K562 (cell line): ENCODE measurements at regions not wholly inside any gene's neighbourhood (a gene's known extent, or its start where the extent isn't known, plus 50 kb on each side); places are given as distances from the start of the nearest gene placed in this dataset.

Source experiments
- ATAC-seq: fragments of 200-7000 bp; cut with Tn5 transposase; 3 replicates; pipeline ENCODE4 v1.9.1; 2020; ENCODE audit warnings: moderate library complexity
- BruUV-seq: library from RNA; stranded (reverse); fragments of 400-500 nt; replicated peaks from 2 replicates; lab custom pipeline; 2021; lab: Mats Ljungman, UMichigan
- CTCF ChIA-PET: fragments of 300-600 bp; formaldehyde crosslinking; extraction: SDS; loops from one replicate; lab custom pipeline; 2021; ENCODE audit warnings: low intra/inter-chr PET ratio; lab: Yijun Ruan, JAX
- POLR2A ChIA-PET: fragments of 300-600, 350-650 bp; sonication (Branson Sonifier 250); formaldehyde crosslinking; extraction: SDS; loops from one replicate; lab custom pipeline; 2021; ENCODE audit warnings: antibody characterized with exemption, inconsistent platforms; lab: Yijun Ruan, JAX
- DNase-seq, 4 experiments: peaks; one replicate each; pipeline versions ENCODE4 v3.0.0 to v3.0.0-alpha.2; 2011 to 2018; ENCODE audit warnings: low spot score in 3 of 4, mixed read lengths in 3 of 4; ENCODE audit errors: extremely low read depth in 1 of 4
- FAIRE-seq: peaks from 2 replicates; lab custom pipeline; 2011; peaks lifted over from hg19 to GRCh38; lab: Jason Lieb, UNC
- H2AFZ ChIP-seq: 2 replicates; pipeline ENCODE4 v1.6.0; 2011; ENCODE audit warnings: low read depth, low read length, control low read depth, inconsistent platforms
- H3K27ac ChIP-seq: fragments of 200-600 bp; 3 replicates; pipeline ENCODE4 v1.8.0; 2011; ENCODE audit warnings: low read depth, mild to moderate bottlenecking, control low read depth, inconsistent platforms, low read length, moderate library complexity, mixed read lengths; ENCODE audit errors: extremely low read depth
- H3K27me3 ChIP-seq, 2 experiments: fragments of 300-600 bp in 1 of 2; 2 replicates in 1 of 2; 3 replicates in 1 of 2; pipeline versions ENCODE4 v1.6.0 to v1.8.0; 2011; ENCODE audit warnings: inconsistent platforms in 2 of 2, low read length in 2 of 2, mild to moderate bottlenecking in 1 of 2, mixed read lengths in 1 of 2, moderate library complexity in 1 of 2; ENCODE audit not compliant: control insufficient read depth in 2 of 2, insufficient read depth in 2 of 2
- H3K36me3 ChIP-seq: fragments of 300-600 bp; 3 replicates; pipeline ENCODE4 v1.8.0; 2011; ENCODE audit warnings: mild to moderate bottlenecking, low read length, inconsistent platforms; ENCODE audit not compliant: control insufficient read depth, insufficient read depth
- H3K4me1 ChIP-seq, 2 experiments: fragments of 200-600 bp in 1 of 2; replicated peaks in 1 of 2; 2 replicates in 1 of 2; 3 replicates in 1 of 2; pipeline versions ENCODE4 v1.5.1 to v1.8.0; 2011; ENCODE audit warnings: inconsistent platforms in 2 of 2, low read length in 2 of 2, mild to moderate bottlenecking in 1 of 2, mixed read lengths in 1 of 2, moderate library complexity in 1 of 2; ENCODE audit not compliant: control insufficient read depth in 2 of 2, insufficient read depth in 2 of 2
- H3K4me2 ChIP-seq: 2 replicates; pipeline ENCODE4 v1.6.1; 2011; ENCODE audit warnings: low read length, control low read depth, inconsistent platforms, mixed read lengths; ENCODE audit not compliant: insufficient read depth
- H3K4me3 ChIP-seq: fragments of 200-600 bp; sonication (generic), shearing (Covaris generic); 2 replicates; pipeline ENCODE4 v1.5.1; 2016; ENCODE audit warnings: control low read depth, inconsistent platforms
- H3K79me2 ChIP-seq: fragments of 200-600 bp; 3 replicates; pipeline ENCODE4 v1.8.0; 2011; ENCODE audit warnings: low read length, inconsistent platforms; ENCODE audit not compliant: control insufficient read depth, insufficient read depth
- H3K9ac ChIP-seq, 2 experiments: 2 replicates each; pipeline versions ENCODE4 v1.6.0 to v1.6.1; 2011; ENCODE audit warnings: low read depth in 2 of 2, low read length in 2 of 2, control low read depth in 1 of 2, inconsistent platforms in 1 of 2, mild to moderate bottlenecking in 1 of 2, mixed read lengths in 1 of 2; ENCODE audit not compliant: insufficient read depth in 1 of 2
- H3K9me1 ChIP-seq: one replicate; pipeline ENCODE4 v1.6.0; 2011; ENCODE audit warnings: inconsistent platforms, mild to moderate bottlenecking, low read length, moderate library complexity; ENCODE audit not compliant: control insufficient read depth, insufficient read depth
- H3K9me3 ChIP-seq: replicated peaks from 2 replicates; pipeline ENCODE4 v1.5.1; 2011; ENCODE audit warnings: low read depth, low read length, inconsistent platforms; ENCODE audit not compliant: control insufficient read depth, insufficient read depth
- H4K20me1 ChIP-seq: replicated peaks from 2 replicates; pipeline ENCODE4 v1.6.1; 2011; ENCODE audit warnings: low read length, inconsistent platforms, mixed read lengths; ENCODE audit not compliant: control insufficient read depth, insufficient read depth
- CBX8 ChIP-seq: fragments of 200-600 bp; sonication (generic); IDR thresholded peaks from 2 replicates; pipeline ENCODE4 v1.6.1; 2012; ENCODE audit warnings: borderline replicate concordance, mixed run types, low read depth, mild to moderate bottlenecking, moderate library complexity, mixed read lengths, low read length, control low read depth, inconsistent platforms; ENCODE audit not compliant: poor library complexity, severe bottlenecking; ENCODE audit errors: extremely low read depth
- CC2D1A ChIP-seq: fragments of 450-650 bp; IDR thresholded peaks from 2 replicates; pipeline ENCODE4 v1.6.1; 2017; ENCODE audit warnings: mild to moderate bottlenecking
- CTBP1 ChIP-seq: fragments of 450-650 bp; IDR thresholded peaks from 2 replicates; pipeline ENCODE4 v1.6.1; 2016; ENCODE audit warnings: borderline replicate concordance
- FOXA3 ChIP-seq, 2 experiments: fragments of 450-650 bp in 1 of 2; sonication (generic) in 1 of 2; formaldehyde crosslinking; IDR thresholded peaks in 1 of 2; conservative IDR thresholded peaks in 1 of 2; 2 replicates each; pipeline versions ENCODE4 v1.4.0 to v1.8.0; 2020 to 2022; ENCODE audit warnings: mild to moderate bottlenecking in 2 of 2, missing genetic modification reagents in 1 of 2
- HES1 ChIP-seq: fragments of 450-650 bp; IDR thresholded peaks from 2 replicates; pipeline ENCODE4 v1.6.1; 2016; ENCODE audit warnings: low read depth, mild to moderate bottlenecking, moderate library complexity
- SIN3B ChIP-seq: fragments of 450-650 bp; IDR thresholded peaks from 2 replicates; pipeline ENCODE4 v1.6.1; 2017; ENCODE audit warnings: low read depth, mild to moderate bottlenecking, moderate library complexity
- USF2 ChIP-seq: sonication (generic); formaldehyde crosslinking; IDR thresholded peaks from 2 replicates; pipeline ENCODE4 v1.5.0; 2020; ENCODE audit warnings: missing genetic modification reagents
- ZNF224 ChIP-seq: sonication (generic); formaldehyde crosslinking; IDR thresholded peaks from 2 replicates; pipeline ENCODE4 v1.8.0; 2022; ENCODE audit warnings: mild to moderate bottlenecking, missing genetic modification reagents
- ZNF24 ChIP-seq: fragments of 450-650 bp; IDR thresholded peaks from 2 replicates; pipeline ENCODE4 v1.6.1; 2016
- ZNF280B ChIP-seq: fragments of 250-450 bp; sonication (Bioruptor Pico); IDR thresholded peaks from 2 replicates; pipeline ENCODE4 v1.5.1; 2021; ENCODE audit warnings: mild to moderate bottlenecking
- WGBS: fragments of 100-300 bp; shearing (Covaris generic); methylation state at CpG from one replicate; pipeline ENCODE4 v1.1.6; 2016; ENCODE audit warnings: low coverage, mixed read lengths; ENCODE audit not compliant: insufficient coverage; ENCODE audit errors: missing lambda C conversion rate; 5-methylcytosine and 5-hydroxymethylcytosine counted together
- in situ Hi-C: fragments of 300-500 bp; cut with MboI; formaldehyde crosslinking; loops from 4 replicates; pipeline ENCODE4 v1.15.0; 2018; ENCODE audit warnings: inconsistent platforms, mixed read lengths
- intact Hi-C: fragments of 100-400 bp; cut with micrococcal nuclease; formaldehyde crosslinking; loops from 2 replicates; pipeline ENCODE4 v1.14.2; 2022

- TF ChIP-seq CBX8, result no peak
- TF ChIP-seq SIN3B, result no peak
- no peak for TF ChIP-seq CTBP1
- TF ChIP-seq ZNF280B (CRISPR knock-in tag), result no peak
- no peak for TF ChIP-seq ZNF224 (CRISPR knock-in tag)
- no peak for TF ChIP-seq HES1
- no peak for TF ChIP-seq FOXA3 (CRISPR knock-in tag; conservative IDR thresholded peaks at IDR 0.05 in 1 of 2, IDR thresholded peaks at IDR 0.05 in 1 of 2)
- no peak for TF ChIP-seq USF2 (CRISPR knock-in tag)
Observed at GRCh38 chr10:63765126-63765525, 243.9 kb downstream of the REEP3 start (continued).

- Histone ChIP-seq H3K36me3 (no peaks in the 10 kb centered on the region), H3K9me1 (no peaks in the 10 kb centered on the region), H3K27ac (no peak overlapping the region), H2AFZ (no peak overlapping the region), H3K9me3 (no peaks in the 10 kb centered on the region), H4K20me1 (no peaks in the 10 kb centered on the region), H3K27me3 (no peaks in the 10 kb centered on the region), H3K79me2 (no peaks in the 10 kb centered on the region), H3K4me1 (no peaks in the 10 kb centered on the region), H3K4me2 (no peak overlapping the region), H3K4me3 (no peak overlapping the region), H3K9ac (no peak overlapping the region)
- WGBS, result 3% methylated on average over 2 of the region's 2 CpGs
- no peak for ATAC-seq
- intact Hi-C loops, result loop anchor here (5.0 kb wide), 1 partner anchor 599 kb away; no protein-coding TSS in a partner anchor
- in situ Hi-C loops, result loop anchor here (25.0 kb wide), 1 partner anchor 1654 kb away; no protein-coding TSS in a partner anchor
- TF ChIP-seq CC2D1A (no peak), ZNF24 (no peak)
- ChIA-PET CTCF (interaction anchor here (1.2 to 2.6 kb wide), 2 partner anchors 47 to 600 kb away, joined by 3 to 24 read pairs; no protein-coding TSS in a partner anchor), POLR2A (no interaction called here)
- no peak for FAIRE-seq
- BruUV-seq, result no TSS peak
- DNase-seq, result no peak
Observed at GRCh38 chr10:63766745-63767137, 245.5 kb downstream of the REEP3 start.
